ENCODE measurements at regions not wholly inside any gene's neighbourhood (a gene's known extent, or its start where the extent isn't known, plus 50 kb on each side); places are given as distances from the start of the nearest gene placed in this dataset.
A peak's percentile ranks its signal among the peaks of the same experiment; 100 is the strongest.

DNA sequence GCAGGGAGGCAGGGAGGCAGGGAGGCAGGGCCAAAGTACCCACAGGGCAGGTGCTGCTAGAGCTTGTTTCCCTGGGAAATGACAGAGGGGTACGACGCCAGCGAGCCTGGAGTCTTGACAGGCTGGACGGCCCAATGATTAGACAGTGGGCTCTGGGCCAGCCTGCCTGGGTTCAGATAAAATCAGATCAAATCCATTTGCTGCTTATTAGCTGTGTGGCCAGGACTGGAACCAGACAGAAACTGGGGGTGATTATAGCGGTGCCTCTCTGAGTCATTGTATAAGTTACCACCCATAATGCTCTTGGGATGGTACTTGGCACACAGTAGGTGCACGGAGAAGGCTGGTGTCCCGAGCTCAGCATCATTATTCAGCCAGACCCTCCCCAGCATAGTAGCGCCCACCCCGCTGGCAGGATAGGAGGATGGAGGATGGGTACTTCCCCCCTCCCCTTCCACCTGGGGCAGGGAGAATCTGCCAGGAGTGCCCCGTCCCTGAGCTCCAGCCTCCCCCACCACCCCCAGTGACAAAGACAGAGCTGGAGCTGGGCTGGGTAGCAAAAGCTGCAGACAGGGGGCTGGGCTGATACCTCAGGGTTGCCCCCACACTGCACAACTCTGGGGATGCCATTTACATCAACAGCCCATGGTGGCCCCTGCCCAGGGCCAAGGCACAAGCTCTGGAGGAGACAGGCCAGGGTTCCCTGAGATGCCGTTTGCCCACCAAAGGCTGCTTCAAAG, 77.6 kb upstream of the TNRC6C start:
- TF ChIP-seq, protein P1, sequence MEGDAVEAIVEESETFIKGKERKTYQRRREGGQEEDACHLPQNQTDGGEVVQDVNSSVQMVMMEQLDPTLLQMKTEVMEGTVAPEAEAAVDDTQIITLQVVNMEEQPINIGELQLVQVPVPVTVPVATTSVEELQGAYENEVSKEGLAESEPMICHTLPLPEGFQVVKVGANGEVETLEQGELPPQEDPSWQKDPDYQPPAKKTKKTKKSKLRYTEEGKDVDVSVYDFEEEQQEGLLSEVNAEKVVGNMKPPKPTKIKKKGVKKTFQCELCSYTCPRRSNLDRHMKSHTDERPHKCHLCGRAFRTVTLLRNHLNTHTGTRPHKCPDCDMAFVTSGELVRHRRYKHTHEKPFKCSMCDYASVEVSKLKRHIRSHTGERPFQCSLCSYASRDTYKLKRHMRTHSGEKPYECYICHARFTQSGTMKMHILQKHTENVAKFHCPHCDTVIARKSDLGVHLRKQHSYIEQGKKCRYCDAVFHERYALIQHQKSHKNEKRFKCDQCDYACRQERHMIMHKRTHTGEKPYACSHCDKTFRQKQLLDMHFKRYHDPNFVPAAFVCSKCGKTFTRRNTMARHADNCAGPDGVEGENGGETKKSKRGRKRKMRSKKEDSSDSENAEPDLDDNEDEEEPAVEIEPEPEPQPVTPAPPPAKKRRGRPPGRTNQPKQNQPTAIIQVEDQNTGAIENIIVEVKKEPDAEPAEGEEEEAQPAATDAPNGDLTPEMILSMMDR (IDR thresholded peaks at IDR 0.05) = no peak
- 73 to 76% methylated on average over 11 of the region's 11 CpGs for WGBS, 2 donors
- intact Hi-C loops (cut with DNase I) = loop anchor here in 7 of 10 donors (2.0 to 10.0 kb wide), 7 partner anchors 46 to 134 kb away; partner anchors contain the start of gene TNRC6C (in 1 of the 7)
- Histone ChIP-seq H3K9me3 (peaks cover 0 to 8% (median 2%) of the 10 kb centered on the region in 11 donors), H3K36me3 (no peaks in the 10 kb centered on the region), H3K27me3 (no peaks in the 10 kb centered on the region), H3K27ac (peak overlapping the region in 9 of 10 donors; percentile 58 to 93 (median 77)), H3K4me1 (peaks cover 25 to 50% (median 36%) of the 10 kb centered on the region in 9 donors), H3K4me3 (peak overlapping the region in 2 of 10 donors; percentile 10)
- ATAC-seq (peak in 2 of 8 donors; percentile 1 to 36), DNase-seq (peak in 1 of 2 donors; percentile 26)

DNA sequence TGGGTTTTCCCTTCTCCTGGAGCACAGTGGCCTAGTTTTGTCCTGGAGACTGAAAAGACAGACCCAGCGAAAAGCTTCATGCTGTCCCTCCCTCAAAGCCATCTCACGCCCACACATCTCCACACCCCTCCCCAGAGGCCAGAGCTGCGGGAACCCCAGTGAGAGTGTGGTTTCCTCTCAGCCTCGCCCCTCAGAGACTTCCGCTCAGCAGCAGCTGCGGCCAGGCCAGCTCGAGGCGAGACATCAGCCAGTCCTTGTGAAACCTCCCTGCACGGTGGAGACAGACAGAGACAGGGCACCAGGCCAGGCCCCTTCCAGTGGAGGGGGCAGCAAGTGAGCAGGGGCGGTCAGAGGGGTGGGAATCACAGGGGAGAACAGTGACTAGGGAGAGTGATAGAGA, 77.0 kb upstream of the TNRC6C start:
- Histone ChIP-seq H3K9me3 (peaks cover 0 to 1% (median 0%) of the 10 kb centered on the region in 11 donors), H3K27me3 (no peaks in the 10 kb centered on the region), H3K36me3 (no peaks in the 10 kb centered on the region), H3K27ac (peak overlapping the region in 9 of 10 donors; percentile 58 to 93 (median 77)), H3K4me1 (peaks cover 25 to 57% (median 37%) of the 10 kb centered on the region in 9 donors), H3K4me3 (peak overlapping the region in 2 of 10 donors; percentile 10 to 13)
- intact Hi-C loops (cut with DNase I) = loop anchor here in 7 of 10 donors (2.0 to 10.0 kb wide), 7 partner anchors 47 to 133 kb away; partner anchors contain the start of gene TNRC6C (in 1 of the 7)
- DNase-seq (peak; percentile 89), ATAC-seq (peak; percentile 83 to 94 (median 92))
- WGBS, 2 donors = 21 to 39% methylated on average over 10 of the region's 10 CpGs
- TF ChIP-seq, protein P1 (IDR thresholded peaks at IDR 0.05) = no peak

DNA sequence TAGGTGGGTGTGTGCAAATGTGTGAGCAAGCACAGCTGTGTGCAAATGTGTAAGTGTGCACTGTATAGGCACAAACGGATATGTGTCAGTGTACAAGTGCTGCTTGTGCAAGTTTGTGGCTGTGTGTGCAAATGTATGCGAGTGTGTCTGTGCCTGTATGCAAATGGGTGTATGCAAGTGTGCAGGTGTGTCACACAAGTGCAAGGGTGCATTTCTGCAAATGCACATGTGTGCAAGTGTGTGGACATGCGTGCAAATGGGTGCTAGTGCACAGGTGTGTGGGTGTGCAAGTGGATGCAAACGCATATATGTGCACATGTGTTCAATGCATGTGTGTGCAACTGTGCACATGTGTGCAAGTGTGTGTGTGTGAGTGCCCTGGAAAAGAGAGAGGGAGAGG, 76.5 kb upstream of the TNRC6C start:
- WGBS, 2 donors = 73% methylated on average over 4 of the region's 4 CpGs

More for the DNA sequence above, 76.5 kb upstream of the TNRC6C start:
- H3K9me3 ChIP-seq = no peaks in the 10 kb centered on the region
- H3K27ac ChIP-seq = peak overlapping the region in 8 of 10 donors; percentile 25 to 93 (median 78)
- H3K4me3 ChIP-seq = peak overlapping the region in 2 of 10 donors; percentile 10 to 13
- ATAC-seq = peak in 1 of 8 donors; percentile 3
- no peaks in the 10 kb centered on the region for H3K36me3 ChIP-seq
- peak in 1 of 2 donors; percentile 3 for DNase-seq
- intact Hi-C loops (cut with DNase I) = loop anchor here in 6 of 10 donors (5.0 to 10.0 kb wide), 6 partner anchors 47 to 133 kb away; partner anchors contain the start of gene TNRC6C (in 1 of the 6)
- TF ChIP-seq, protein P1 (IDR thresholded peaks at IDR 0.05) = no peak
- H3K4me1 ChIP-seq = peaks cover 25 to 59% (median 40%) of the 10 kb centered on the region in 9 donors
- peaks cover 0 to 3% (median 0%) of the 10 kb centered on the region in 7 donors for H3K27me3 ChIP-seq
